SH-SY5Y (cell line): ENCODE measurements at regions not wholly inside any gene's neighbourhood (a gene's known extent, or its start where the extent isn't known, plus 50 kb on each side); places are given as distances from the start of the nearest gene placed in this dataset.

Experiments used
- GATA2 ChIP-seq: IDR thresholded peaks from 2 replicates; pipeline ENCODE4 v1.6.1; 2011; ENCODE audit warnings: mild to moderate bottlenecking, low read depth, low read length
- GATA3 ChIP-seq: IDR thresholded peaks from 2 replicates; pipeline ENCODE4 v1.6.1; 2011; ENCODE audit warnings: low read depth, mild to moderate bottlenecking, low read length, moderate library complexity

DNA sequence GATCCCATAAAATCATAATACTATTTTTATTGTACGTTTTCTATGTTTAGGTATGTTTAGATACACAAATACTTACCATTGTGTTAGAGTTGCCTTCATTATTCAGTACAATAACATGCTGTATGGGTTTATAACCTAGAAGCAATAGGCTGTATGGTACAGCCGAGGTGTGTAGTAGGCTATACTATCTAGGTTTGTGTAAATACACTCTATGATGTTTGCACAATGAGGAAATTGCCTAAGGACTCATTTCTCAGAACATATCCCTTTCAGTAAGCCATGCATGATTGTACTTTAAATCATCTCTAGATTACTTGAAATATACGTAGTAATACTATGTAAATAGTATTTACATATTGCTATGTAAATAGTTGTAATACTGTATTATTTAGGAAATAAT is 156.7 kb downstream of the CDCA7 start:
- TF ChIP-seq GATA3: no peak
- TF ChIP-seq GATA2: no peak
